Forelimb muscle (tissue), 1 donor: ENCODE measurements at regions not wholly inside any gene's neighbourhood (a gene's known extent, or its start where the extent isn't known, plus 50 kb on each side); places are given as distances from the start of the nearest gene placed in this dataset.

ENCODE experiments used
- DNase-seq: peaks from one replicate; pipeline ENCODE4 v3.0.0-alpha.2; 2013; ENCODE audit warnings: low read depth

DNA sequence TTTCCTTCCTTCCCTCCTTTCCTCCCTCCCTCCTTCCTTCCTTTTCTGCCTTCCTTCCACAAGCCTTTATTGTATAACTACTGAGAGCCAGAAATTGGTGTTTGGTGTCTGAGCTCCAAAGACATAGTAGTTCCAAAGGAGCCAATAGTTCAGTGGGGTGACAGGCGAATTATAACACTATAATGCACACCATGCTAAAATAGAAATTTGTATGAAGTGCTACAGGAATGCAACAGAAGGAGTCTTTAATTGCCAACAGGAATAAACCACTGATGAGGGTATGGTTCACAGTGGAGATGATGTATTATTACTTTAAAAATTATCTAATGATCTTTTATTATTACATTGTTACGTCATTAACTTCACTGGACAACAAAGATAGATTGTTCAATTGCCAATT is 158.8 kb upstream of the SP8 start:
- no peak for DNase-seq

GRCh38 chr7:20952916-20953315 is 166.2 kb upstream of the SP8 start:
- DNase-seq, result no peak

- no peak for DNase-seq
These were observed 168.3 kb upstream of the SP8 start for GRCh38 chr7:20954711-20955619.

GRCh38 chr7:20958572-20958971 is 171.9 kb upstream of the SP8 start:
- no peak for DNase-seq

DNA sequence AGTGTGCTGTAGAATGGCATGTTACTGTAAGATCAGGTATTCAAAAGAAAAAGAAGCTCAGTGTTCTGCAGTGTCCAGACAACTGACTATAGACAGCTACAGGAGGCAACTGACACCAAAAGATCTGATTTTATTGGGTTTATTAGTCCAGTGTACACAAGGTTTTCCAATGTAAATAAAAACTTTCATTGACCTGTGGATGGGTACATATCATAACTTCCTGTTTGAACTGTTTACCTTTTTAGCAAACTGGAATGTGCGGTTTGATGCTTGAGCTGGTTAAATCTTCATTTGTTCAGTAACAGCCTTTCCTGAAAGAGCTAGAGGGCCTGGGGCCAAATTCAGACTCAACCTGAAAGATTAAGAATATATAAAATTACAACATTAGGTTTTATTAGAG is 172.6 kb upstream of the SP8 start:
- DNase-seq, result no peak

DNA sequence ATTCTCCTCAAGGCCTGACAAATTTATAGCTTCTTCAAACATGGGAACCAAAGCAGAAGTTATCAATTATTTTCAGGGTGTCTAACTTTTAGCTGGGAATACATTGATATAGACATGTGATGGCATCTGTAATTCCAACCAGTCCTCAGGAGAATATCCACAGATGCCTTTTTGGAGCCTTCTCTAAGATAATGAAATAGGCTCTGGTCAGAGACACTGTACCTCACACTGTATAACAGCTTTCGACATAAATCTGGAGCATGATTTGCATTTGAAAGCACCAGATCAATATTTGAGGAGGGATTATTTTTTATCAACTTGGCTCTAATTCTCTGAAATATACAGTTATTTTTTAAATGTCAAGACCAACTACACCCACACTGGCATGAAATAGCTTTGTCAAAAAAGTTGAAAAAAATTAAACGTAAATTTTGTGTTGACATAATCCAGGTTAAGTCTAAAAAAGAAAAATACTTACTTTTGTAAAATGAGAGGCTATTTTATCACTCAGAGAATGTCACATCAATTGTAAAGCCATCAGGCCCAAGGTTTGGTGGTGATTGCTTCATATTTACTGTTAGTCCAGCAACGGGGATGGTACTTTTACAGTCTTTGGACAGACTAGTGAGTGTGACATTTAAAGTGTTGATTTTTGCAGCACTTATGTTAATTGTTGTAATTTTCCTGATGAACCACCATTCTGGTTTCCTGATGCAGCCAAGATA is 177.0 kb upstream of the SP8 start:
- no peak for DNase-seq

- no peak for DNase-seq
These were observed 177.7 kb upstream of the SP8 start for GRCh38 chr7:20964281-20964918.

- no peak for DNase-seq
These were observed 184.5 kb upstream of the SP8 start for GRCh38 chr7:20971219-20971618.

DNA sequence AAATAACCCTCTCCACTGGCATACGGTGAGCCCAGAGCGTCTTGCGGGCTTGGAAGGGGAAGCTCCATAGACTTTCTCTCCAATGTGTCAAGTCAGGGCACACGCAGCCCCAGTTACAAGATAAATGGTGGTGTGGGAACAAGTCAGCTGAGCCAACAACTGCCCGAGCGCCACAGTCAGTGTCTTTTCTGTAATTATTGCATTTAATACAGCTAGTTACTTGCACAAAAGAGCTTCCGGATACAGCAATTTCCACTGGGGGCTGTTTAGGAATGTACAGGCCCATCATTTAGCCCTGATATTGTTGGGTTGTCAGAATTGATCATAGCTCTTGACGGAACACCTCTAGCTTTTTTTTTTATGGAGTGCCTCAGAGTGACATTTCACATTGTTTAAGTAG is 193.5 kb upstream of the SP8 start:
- DNase-seq, result no peak

GRCh38 chr7:20980668-20981264 is 194.1 kb upstream of the SP8 start:
- no peak for DNase-seq

DNA sequence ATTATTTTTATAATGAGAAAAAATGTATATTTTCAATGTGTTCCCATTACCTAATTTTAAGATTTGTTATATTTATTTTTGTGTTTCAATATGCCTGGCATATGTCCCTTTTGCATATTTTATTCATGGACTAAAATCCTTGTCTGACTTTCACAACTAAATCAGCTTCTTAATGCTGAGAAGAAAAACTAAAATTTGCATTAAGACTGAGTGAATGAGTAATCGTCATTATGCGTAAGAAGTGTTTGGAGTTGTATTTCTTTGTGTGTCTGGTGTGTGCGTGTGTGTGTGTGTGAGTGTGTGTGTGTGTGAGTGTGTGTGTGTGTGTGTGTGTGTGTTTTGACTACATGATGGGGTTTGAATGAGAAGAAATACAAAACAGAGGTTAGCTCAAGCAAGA is 201.7 kb upstream of the SP8 start:
- DNase-seq, result no peak

- no peak for DNase-seq
These were observed 204.9 kb upstream of the SP8 start for GRCh38 chr7:20991544-20991943.

- no peak for DNase-seq
These were observed 207.0 kb upstream of the SP8 start for GRCh38 chr7:20993693-20994092.

GRCh38 chr7:20998309-20998708 is 211.6 kb upstream of the SP8 start:
- no peak for DNase-seq

- DNase-seq, result no peak
These were observed 224.5 kb upstream of the SP8 start for GRCh38 chr7:21011153-21011552.

DNA sequence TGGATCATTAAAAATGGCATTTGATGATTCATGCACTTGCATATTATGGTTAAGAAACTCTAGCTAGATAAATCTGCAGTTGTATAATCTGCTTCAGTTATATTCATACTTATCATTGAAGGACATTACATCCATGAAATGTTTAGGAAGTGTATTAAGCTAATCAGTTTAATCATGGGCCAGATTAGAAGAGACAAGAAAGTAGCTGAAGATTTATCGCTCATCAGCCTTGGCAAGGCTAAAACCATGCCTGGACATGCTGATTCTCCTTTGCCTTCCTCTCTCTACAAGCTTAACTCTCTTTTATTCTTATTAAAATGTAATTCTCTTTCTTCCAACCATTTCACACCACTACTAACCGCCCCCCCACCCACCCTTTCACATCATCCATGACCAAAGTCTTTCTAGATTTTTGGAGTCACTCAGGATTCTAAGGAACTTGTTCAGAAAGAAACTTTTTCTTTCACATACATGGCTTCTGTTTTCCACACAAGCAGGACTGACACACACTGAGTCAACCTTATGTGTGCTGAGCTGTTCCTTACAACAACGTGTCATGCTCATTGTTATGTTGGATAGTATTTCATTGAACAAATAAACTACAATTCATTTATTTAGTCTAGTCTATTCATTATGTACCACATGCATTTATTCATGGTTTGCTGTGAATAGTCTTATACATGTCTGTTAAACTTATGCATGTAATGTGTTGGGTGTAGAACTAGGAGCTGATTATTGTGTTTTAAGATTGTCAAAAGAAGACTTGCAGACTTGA is 227.3 kb upstream of the SP8 start:
- no peak for DNase-seq

- no peak for DNase-seq
These were observed 234.0 kb upstream of the SP8 start for GRCh38 chr7:21020667-21021066.

- no peak for DNase-seq
These were observed 237.3 kb upstream of the SP8 start for GRCh38 chr7:21023841-21024484.

- DNase-seq, result no peak
These were observed 237.8 kb upstream of the SP8 start for GRCh38 chr7:21024485-21024867.

DNA sequence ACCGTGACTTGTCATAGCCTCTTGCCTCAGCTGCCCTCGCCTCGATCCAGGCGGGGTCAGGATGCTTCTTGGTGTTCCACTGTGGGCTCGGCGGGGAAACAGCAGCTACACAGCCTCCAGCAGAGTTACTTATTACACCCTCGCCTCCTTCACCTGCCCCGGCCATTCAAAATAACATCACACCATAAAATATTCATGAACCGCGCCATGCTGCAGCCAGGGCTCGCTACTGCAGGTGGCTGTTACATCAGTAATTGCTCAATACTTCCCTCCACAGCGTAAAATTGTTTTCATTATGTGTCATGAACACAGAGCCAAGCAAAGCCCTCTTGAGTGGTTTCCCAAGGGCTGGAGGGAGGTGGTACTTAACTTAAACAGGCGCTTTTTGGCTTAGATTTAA is 241.5 kb upstream of the SP8 start:
- DNase-seq, result no peak

DNA sequence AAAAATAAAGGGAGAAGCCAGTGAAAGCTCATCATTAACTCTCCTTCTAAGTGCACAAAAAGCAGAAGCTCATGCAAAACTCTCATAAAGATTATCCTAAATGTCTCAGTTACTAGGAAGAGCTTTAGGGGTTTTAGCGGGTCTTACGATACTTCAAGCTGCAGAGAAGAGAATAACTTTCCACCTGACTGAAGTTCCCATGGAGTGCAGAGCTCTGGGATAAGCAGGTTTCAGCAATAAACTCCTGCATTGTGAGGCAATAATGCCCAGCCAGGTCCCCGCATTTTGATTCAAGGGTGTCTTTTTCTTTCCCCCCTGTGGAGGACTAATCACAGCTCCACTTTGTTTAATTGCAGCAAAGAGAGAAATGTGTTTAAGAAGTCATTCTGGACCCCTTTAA is 241.9 kb upstream of the SP8 start:
- no peak for DNase-seq
